HL-60 (cell line): ENCODE measurements at regions not wholly inside any gene's neighbourhood (a gene's known extent, or its start where the extent isn't known, plus 50 kb on each side); places are given as distances from the start of the nearest gene placed in this dataset.

ENCODE experiments used
- CTCF ChIP-seq: IDR thresholded peaks from one replicate; pipeline ENCODE4 v1.5.1; 2011; ENCODE audit warnings: low read length, control low read depth, inconsistent platforms; ENCODE audit not compliant: insufficient read depth
- GABPA ChIP-seq: IDR thresholded peaks from 2 replicates; pipeline ENCODE4 v1.6.1; 2012; ENCODE audit warnings: low read depth
- POLR2AphosphoS5 ChIP-seq: IDR thresholded peaks from 2 replicates; pipeline ENCODE4 v1.6.1; 2012; ENCODE audit warnings: low read depth
- TF ChIP-seq, protein P1 (sequence below): IDR thresholded peaks from 2 replicates; pipeline ENCODE4 v1.6.1; 2012; ENCODE audit warnings: low read depth; ENCODE audit not compliant: insufficient replicate concordance

- TF ChIP-seq, protein P1, sequence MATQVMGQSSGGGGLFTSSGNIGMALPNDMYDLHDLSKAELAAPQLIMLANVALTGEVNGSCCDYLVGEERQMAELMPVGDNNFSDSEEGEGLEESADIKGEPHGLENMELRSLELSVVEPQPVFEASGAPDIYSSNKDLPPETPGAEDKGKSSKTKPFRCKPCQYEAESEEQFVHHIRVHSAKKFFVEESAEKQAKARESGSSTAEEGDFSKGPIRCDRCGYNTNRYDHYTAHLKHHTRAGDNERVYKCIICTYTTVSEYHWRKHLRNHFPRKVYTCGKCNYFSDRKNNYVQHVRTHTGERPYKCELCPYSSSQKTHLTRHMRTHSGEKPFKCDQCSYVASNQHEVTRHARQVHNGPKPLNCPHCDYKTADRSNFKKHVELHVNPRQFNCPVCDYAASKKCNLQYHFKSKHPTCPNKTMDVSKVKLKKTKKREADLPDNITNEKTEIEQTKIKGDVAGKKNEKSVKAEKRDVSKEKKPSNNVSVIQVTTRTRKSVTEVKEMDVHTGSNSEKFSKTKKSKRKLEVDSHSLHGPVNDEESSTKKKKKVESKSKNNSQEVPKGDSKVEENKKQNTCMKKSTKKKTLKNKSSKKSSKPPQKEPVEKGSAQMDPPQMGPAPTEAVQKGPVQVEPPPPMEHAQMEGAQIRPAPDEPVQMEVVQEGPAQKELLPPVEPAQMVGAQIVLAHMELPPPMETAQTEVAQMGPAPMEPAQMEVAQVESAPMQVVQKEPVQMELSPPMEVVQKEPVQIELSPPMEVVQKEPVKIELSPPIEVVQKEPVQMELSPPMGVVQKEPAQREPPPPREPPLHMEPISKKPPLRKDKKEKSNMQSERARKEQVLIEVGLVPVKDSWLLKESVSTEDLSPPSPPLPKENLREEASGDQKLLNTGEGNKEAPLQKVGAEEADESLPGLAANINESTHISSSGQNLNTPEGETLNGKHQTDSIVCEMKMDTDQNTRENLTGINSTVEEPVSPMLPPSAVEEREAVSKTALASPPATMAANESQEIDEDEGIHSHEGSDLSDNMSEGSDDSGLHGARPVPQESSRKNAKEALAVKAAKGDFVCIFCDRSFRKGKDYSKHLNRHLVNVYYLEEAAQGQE: no peak
- TF ChIP-seq CTCF (no peak), POLR2AphosphoS5 (no peak), GABPA (no peak)
Measured at GRCh38 chr12:88725592-88726143, 145.4 kb upstream of the KITLG start.
